SK-N-SH (cell line): ENCODE measurements at regions not wholly inside any gene's neighbourhood (a gene's known extent, or its start where the extent isn't known, plus 50 kb on each side); places are given as distances from the start of the nearest gene placed in this dataset.

ENCODE experiments used
- CTCF ChIA-PET: fragments of 300-600, 350-600 bp; formaldehyde crosslinking; extraction: SDS; loops from one replicate; lab custom pipeline; 2021; lab: Yijun Ruan, JAX
- POLR2A ChIA-PET: fragments of 350-600 bp; sonication (Branson Sonifier 250); formaldehyde crosslinking; extraction: SDS; loops from one replicate; lab custom pipeline; 2020; ENCODE audit warnings: antibody characterized with exemption, inconsistent platforms; lab: Yijun Ruan, JAX
- DNase-seq: peaks from one replicate; pipeline ENCODE4 v3.0.0; 2012
- H2AFZ ChIP-seq: fragments of 200-600 bp; sonication (generic); 2 replicates; pipeline ENCODE4 v1.8.1; 2016; ENCODE audit warnings: antibody characterized with exemption, mild to moderate bottlenecking, low read depth
- H3F3A ChIP-seq: fragments of 200-600 bp; sonication (generic); replicated peaks from 2 replicates; pipeline ENCODE3; 2016; ENCODE audit warnings: antibody characterized with exemption, mild to moderate bottlenecking; ENCODE audit not compliant: insufficient read depth
- H3K27ac ChIP-seq, 2 experiments: fragments of 200-500 bp in 1 of 2; fragments of 200-600 bp in 1 of 2; sonication (Bioruptor generic) in 1 of 2; sonication (generic), shearing (Covaris generic) in 1 of 2; 2 replicates each; pipeline versions ENCODE4 v1.5.1 to v1.6.1; 2014 to 2016; ENCODE audit warnings: low read depth in 2 of 2, inconsistent platforms in 1 of 2, low read length in 1 of 2, mild to moderate bottlenecking in 1 of 2, mixed read lengths in 1 of 2
- H3K27me3 ChIP-seq: fragments of 200-600 bp; sonication (generic), shearing (Covaris generic); 2 replicates; pipeline ENCODE4 v1.6.1; 2016; ENCODE audit warnings: mixed run types; ENCODE audit not compliant: insufficient read depth
- H3K36me3 ChIP-seq, 2 experiments: fragments of 200-500 bp in 1 of 2; fragments of 200-600 bp in 1 of 2; sonication (Bioruptor generic) in 1 of 2; sonication (generic) in 1 of 2; replicated peaks in 1 of 2; 2 replicates each; pipeline versions ENCODE3 to v1.5.1; 2014 to 2016; ENCODE audit warnings: low read length in 1 of 2, mild to moderate bottlenecking in 1 of 2; ENCODE audit not compliant: insufficient read depth in 2 of 2, control insufficient read depth in 1 of 2
- H3K4me1 ChIP-seq, 2 experiments: fragments of 200-500 bp in 1 of 2; fragments of 200-600 bp in 1 of 2; sonication (Bioruptor generic) in 1 of 2; sonication (generic), shearing (Covaris generic) in 1 of 2; 2 replicates each; pipeline versions ENCODE4 v1.5.1 to v1.6.1; 2014 to 2016; ENCODE audit warnings: low read depth in 1 of 2, low read length in 1 of 2, mixed run types in 1 of 2; ENCODE audit not compliant: insufficient read depth in 2 of 2, control insufficient read depth in 1 of 2
- H3K4me2 ChIP-seq: fragments of 200-600 bp; sonication (generic), shearing (Covaris generic); 2 replicates; pipeline ENCODE4 v1.6.1; 2017; ENCODE audit warnings: mixed run types
- H3K4me3 ChIP-seq, 2 experiments: fragments of 200-500 bp in 1 of 2; fragments of 200-600 bp in 1 of 2; sonication (Bioruptor generic) in 1 of 2; sonication (generic), shearing (Covaris generic) in 1 of 2; 2 replicates each; pipeline versions ENCODE4 v1.5.1 to v1.8.1; 2014 to 2016; ENCODE audit warnings: low read depth in 2 of 2, inconsistent platforms in 1 of 2, low read length in 1 of 2, mild to moderate bottlenecking in 1 of 2, mixed read lengths in 1 of 2, moderate library complexity in 1 of 2
- H3K79me2 ChIP-seq: fragments of 200-600 bp; sonication (generic); 2 replicates; pipeline ENCODE4 v1.8.1; 2017; ENCODE audit warnings: mild to moderate bottlenecking; ENCODE audit not compliant: insufficient read depth
- H3K9ac ChIP-seq: fragments of 200-600 bp; sonication (generic); 2 replicates; pipeline ENCODE4 v1.6.1; 2017; ENCODE audit warnings: mixed run types
- H3K9me2 ChIP-seq: fragments of 200-600 bp; sonication (generic); 2 replicates; pipeline ENCODE4 v1.6.1; 2017; ENCODE audit warnings: mixed run types
- H3K9me3 ChIP-seq: fragments of 200-600 bp; sonication (generic); 2 replicates; pipeline ENCODE4 v1.6.1; 2017; ENCODE audit warnings: mixed run types, mild to moderate bottlenecking, moderate library complexity
- H4K20me1 ChIP-seq: fragments of 200-600 bp; sonication (generic); 2 replicates; pipeline ENCODE4 v1.6.1; 2017; ENCODE audit warnings: mild to moderate bottlenecking, mixed run types; ENCODE audit not compliant: insufficient read depth
- CHD2 ChIP-seq: fragments of 150-350 bp; IDR thresholded peaks from 2 replicates; pipeline ENCODE4 v1.6.1; 2018; ENCODE audit warnings: low read length; ENCODE audit not compliant: partially characterized antibody
- EZH2phosphoT487 ChIP-seq: fragments of 200-600 bp; sonication (generic); IDR thresholded peaks from 2 replicates; pipeline ENCODE4 v1.6.1; 2017; ENCODE audit warnings: low read depth, mixed run types, mild to moderate bottlenecking, antibody characterized with exemption, moderate library complexity, borderline replicate concordance
- FOSL2 ChIP-seq: IDR thresholded peaks from 2 replicates; pipeline ENCODE4 v1.4.0; 2012; ENCODE audit warnings: low read depth, mild to moderate bottlenecking, moderate library complexity, borderline replicate concordance
- GABPA ChIP-seq: IDR thresholded peaks from 2 replicates; pipeline ENCODE4 v1.4.0; 2012; ENCODE audit warnings: low read depth, mild to moderate bottlenecking
- GATA2 ChIP-seq: sonication (generic); formaldehyde crosslinking; IDR thresholded peaks from 2 replicates; pipeline ENCODE4 v1.5.0; 2020; ENCODE audit warnings: mild to moderate bottlenecking, missing genetic modification reagents
- MAX ChIP-seq: IDR thresholded peaks from 2 replicates; pipeline ENCODE4 v1.4.0; 2012; ENCODE audit warnings: low read depth
- MXI1 ChIP-seq: IDR thresholded peaks from 2 replicates; pipeline ENCODE4 v1.6.1; 2012; ENCODE audit warnings: mild to moderate bottlenecking, low read depth, low read length, improper control_type of control experiment
- REST ChIP-seq: IDR thresholded peaks from 2 replicates; pipeline ENCODE4 v1.6.1; 2012; ENCODE audit warnings: mild to moderate bottlenecking, low read depth, low read length, moderate library complexity
- RFX5 ChIP-seq: IDR thresholded peaks from 2 replicates; pipeline ENCODE4 v1.6.1; 2012; ENCODE audit warnings: mild to moderate bottlenecking, improper control_type of control experiment, low read length
- RXRA ChIP-seq: IDR thresholded peaks from 2 replicates; pipeline ENCODE4 v1.4.0; 2012; ENCODE audit warnings: low read depth, mild to moderate bottlenecking, borderline replicate concordance
- SIN3A ChIP-seq: IDR thresholded peaks from 2 replicates; pipeline ENCODE4 v1.6.1; 2012; ENCODE audit warnings: low read depth, mild to moderate bottlenecking, low read length, moderate library complexity, borderline replicate concordance
- TAF1 ChIP-seq: IDR thresholded peaks from 2 replicates; pipeline ENCODE4 v1.6.1; 2012; ENCODE audit warnings: low read depth, mild to moderate bottlenecking, low read length, moderate library complexity, borderline replicate concordance
- TEAD4 ChIP-seq: IDR thresholded peaks from 2 replicates; pipeline ENCODE4 v1.4.0; 2012; ENCODE audit warnings: mild to moderate bottlenecking, borderline replicate concordance; ENCODE audit not compliant: insufficient read depth
- YY1 ChIP-seq: IDR thresholded peaks from 2 replicates; pipeline ENCODE4 v1.4.0; 2012; ENCODE audit warnings: low read depth, mild to moderate bottlenecking
- WGBS: methylation state at CpG from one replicate; pipeline ENCODE4 v1.1.6; 2017; ENCODE audit warnings: low lambda C conversion rate; 5-methylcytosine and 5-hydroxymethylcytosine counted together
- TF ChIP-seq, protein P1 (sequence below): fragments of 150-350 bp; IDR thresholded peaks from 2 replicates; pipeline ENCODE4 v1.6.1; 2017; ENCODE audit warnings: antibody characterized with exemption, low read length, low read depth, borderline replicate concordance
- TF ChIP-seq, protein P2 (sequence below): IDR thresholded peaks from 2 replicates; pipeline ENCODE4 v1.4.0; 2012; ENCODE audit warnings: low read depth, borderline replicate concordance

DNA sequence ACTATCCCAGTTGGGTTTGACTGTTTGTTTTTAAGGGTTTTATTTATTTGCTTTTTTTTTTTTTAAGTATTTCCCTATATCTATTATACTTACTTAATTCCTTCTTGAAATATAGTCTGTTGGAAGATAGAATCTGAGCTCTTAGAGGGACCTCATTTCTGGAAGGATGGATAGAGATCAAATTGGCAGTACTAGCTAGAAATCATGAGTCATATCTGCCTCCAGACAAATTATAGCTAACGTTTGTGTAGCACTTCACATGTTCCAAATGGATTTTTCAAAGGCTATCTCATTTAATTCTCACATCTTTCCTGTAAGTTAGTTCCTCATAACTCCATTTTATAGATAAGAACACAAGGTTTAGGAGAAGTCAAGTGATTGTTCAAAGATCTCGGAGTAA lies 384.7 kb downstream of the ZIC1 start:
- H3K9me3 ChIP-seq, result no peaks in the 10 kb centered on the region
- ChIA-PET POLR2A (no interaction called here), CTCF (interaction anchor here (1.1 kb wide), 1 partner anchor 284 kb away, joined by 3 read pairs; no protein-coding TSS in a partner anchor)
- no peaks in the 10 kb centered on the region for H3K27me3 ChIP-seq
- DNase-seq, result no peak
- H3K4me2 ChIP-seq, result no peak overlapping the region
- H3K9ac ChIP-seq, result no peak overlapping the region
- H4K20me1 ChIP-seq, result no peaks in the 10 kb centered on the region
- H3K36me3 ChIP-seq, result no peaks in the 10 kb centered on the region
- no peaks in the 10 kb centered on the region for H3K79me2 ChIP-seq
- no peaks in the 10 kb centered on the region for H3F3A ChIP-seq
- H2AFZ ChIP-seq, result no peak overlapping the region
- H3K27ac ChIP-seq, result no peak overlapping the region
- 43% methylated on average over 2 of the region's 2 CpGs for WGBS
- H3K9me2 ChIP-seq, result no peaks in the 10 kb centered on the region
- TF ChIP-seq, protein P1, sequence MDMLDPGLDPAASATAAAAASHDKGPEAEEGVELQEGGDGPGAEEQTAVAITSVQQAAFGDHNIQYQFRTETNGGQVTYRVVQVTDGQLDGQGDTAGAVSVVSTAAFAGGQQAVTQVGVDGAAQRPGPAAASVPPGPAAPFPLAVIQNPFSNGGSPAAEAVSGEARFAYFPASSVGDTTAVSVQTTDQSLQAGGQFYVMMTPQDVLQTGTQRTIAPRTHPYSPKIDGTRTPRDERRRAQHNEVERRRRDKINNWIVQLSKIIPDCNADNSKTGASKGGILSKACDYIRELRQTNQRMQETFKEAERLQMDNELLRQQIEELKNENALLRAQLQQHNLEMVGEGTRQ, result no peak
- TF ChIP-seq MAX, result no peak
- TF ChIP-seq, protein P2, sequence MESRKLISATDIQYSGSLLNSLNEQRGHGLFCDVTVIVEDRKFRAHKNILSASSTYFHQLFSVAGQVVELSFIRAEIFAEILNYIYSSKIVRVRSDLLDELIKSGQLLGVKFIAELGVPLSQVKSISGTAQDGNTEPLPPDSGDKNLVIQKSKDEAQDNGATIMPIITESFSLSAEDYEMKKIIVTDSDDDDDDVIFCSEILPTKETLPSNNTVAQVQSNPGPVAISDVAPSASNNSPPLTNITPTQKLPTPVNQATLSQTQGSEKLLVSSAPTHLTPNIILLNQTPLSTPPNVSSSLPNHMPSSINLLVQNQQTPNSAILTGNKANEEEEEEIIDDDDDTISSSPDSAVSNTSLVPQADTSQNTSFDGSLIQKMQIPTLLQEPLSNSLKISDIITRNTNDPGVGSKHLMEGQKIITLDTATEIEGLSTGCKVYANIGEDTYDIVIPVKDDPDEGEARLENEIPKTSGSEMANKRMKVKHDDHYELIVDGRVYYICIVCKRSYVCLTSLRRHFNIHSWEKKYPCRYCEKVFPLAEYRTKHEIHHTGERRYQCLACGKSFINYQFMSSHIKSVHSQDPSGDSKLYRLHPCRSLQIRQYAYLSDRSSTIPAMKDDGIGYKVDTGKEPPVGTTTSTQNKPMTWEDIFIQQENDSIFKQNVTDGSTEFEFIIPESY, result no peak
- H3K4me3 ChIP-seq, result no peak overlapping the region
- H3K4me1 ChIP-seq, result peaks cover 0 to 4% of the 10 kb centered on the region in 2 experiments; a peak in 2 of 4 replicates

- H3K27me3 ChIP-seq, result no peaks in the 10 kb centered on the region
- TF ChIP-seq GATA2 (CRISPR knock-in tag) (no peak), GABPA (no peak), TAF1 (no peak), MXI1 (no peak), FOSL2 (no peak), RXRA (no peak), SIN3A (no peak), RFX5 (no peak), YY1 (no peak), TEAD4 (no peak), CHD2 (no peak), EZH2phosphoT487 (no peak), REST (no peak)
- TF ChIP-seq, protein P2, result no peak
- TF ChIP-seq, all 33 proteins: peak for 0
- DNase-seq, result no peak
- ChIA-PET POLR2A (no interaction called here), CTCF (no interaction called here)
- Histone ChIP-seq H3K27ac (no peak overlapping the region), H3K4me1 (peaks cover 0 to 4% of the 10 kb centered on the region in 2 experiments; a peak in 2 of 4 replicates), H3K9me3 (no peaks in the 10 kb centered on the region), H3K9me2 (no peaks in the 10 kb centered on the region), H2AFZ (no peak overlapping the region), H3K4me3 (no peak overlapping the region), H3K9ac (no peak overlapping the region), H3K36me3 (no peaks in the 10 kb centered on the region), H3F3A (no peaks in the 10 kb centered on the region), H3K79me2 (no peaks in the 10 kb centered on the region), H4K20me1 (no peaks in the 10 kb centered on the region), H3K4me2 (no peak overlapping the region)
- WGBS, result 57% methylated on average over 3 of the region's 3 CpGs
Measured at GRCh38 chr3:147794596-147794995, 385.4 kb downstream of the ZIC1 start.
